ENCODE measurements at regions not wholly inside any gene's neighbourhood (a gene's known extent, or its start where the extent isn't known, plus 50 kb on each side); places are given as distances from the start of the nearest gene placed in this dataset.
"Not testable (repeated sequence)": the region's sequence is repeated elsewhere in the genome, so short reads cannot be mapped to it uniquely, and the experiment has no call there.

GRCh38 chr14:105663323-105663722 lies 136.9 kb downstream of the TMEM121 start:
- not testable (repeated sequence) for DNase-seq

GRCh38 chr14:105663818-105664596 lies 137.6 kb downstream of the TMEM121 start:
- not testable (repeated sequence) for DNase-seq

GRCh38 chr14:105664691-105665090 lies 138.3 kb downstream of the TMEM121 start:
- no peak for DNase-seq

- DNase-seq: no peak
Observed at GRCh38 chr14:105665247-105665950, 139.0 kb downstream of the TMEM121 start.

GRCh38 chr14:105665951-105666277 lies 139.5 kb downstream of the TMEM121 start:
- DNase-seq: no peak

GRCh38 chr14:105666420-105666819 lies 140.0 kb downstream of the TMEM121 start:
- DNase-seq: no peak

GRCh38 chr14:105666991-105667662 lies 140.7 kb downstream of the TMEM121 start:
- DNase-seq: not testable (repeated sequence)

- not testable (repeated sequence) for DNase-seq
Observed at GRCh38 chr14:105667663-105668020, 141.3 kb downstream of the TMEM121 start.

- DNase-seq: not testable (repeated sequence)
Observed at GRCh38 chr14:105668021-105668420, 141.6 kb downstream of the TMEM121 start.

GRCh38 chr14:105668471-105669230 lies 142.3 kb downstream of the TMEM121 start:
- DNase-seq: not testable (repeated sequence)

GRCh38 chr14:105669231-105669610 lies 142.8 kb downstream of the TMEM121 start:
- not testable (repeated sequence) for DNase-seq

- DNase-seq: not testable (repeated sequence)
Observed at GRCh38 chr14:105669646-105670045, 143.3 kb downstream of the TMEM121 start.

- not testable (repeated sequence) for DNase-seq
Observed at GRCh38 chr14:105672450-105673200, 146.2 kb downstream of the TMEM121 start.

GRCh38 chr14:105675433-105675832 lies 149.1 kb downstream of the TMEM121 start:
- DNase-seq: not testable (repeated sequence)

- not testable (repeated sequence) for DNase-seq
Observed at GRCh38 chr14:105675905-105676670, 149.7 kb downstream of the TMEM121 start.

GRCh38 chr14:105678057-105678456 lies 151.7 kb downstream of the TMEM121 start:
- DNase-seq: not testable (repeated sequence)

- not testable (repeated sequence) for DNase-seq
Observed at GRCh38 chr14:105678996-105679958, 152.9 kb downstream of the TMEM121 start.

- not testable (repeated sequence) for DNase-seq
Observed at GRCh38 chr14:105679959-105680735, 153.8 kb downstream of the TMEM121 start.

GRCh38 chr14:105680736-105681098 lies 154.3 kb downstream of the TMEM121 start:
- DNase-seq: not testable (repeated sequence)
